ENCODE measurements at regions not wholly inside any gene's neighbourhood (a gene's known extent, or its start where the extent isn't known, plus 50 kb on each side); places are given as distances from the start of the nearest gene placed in this dataset.

DNA sequence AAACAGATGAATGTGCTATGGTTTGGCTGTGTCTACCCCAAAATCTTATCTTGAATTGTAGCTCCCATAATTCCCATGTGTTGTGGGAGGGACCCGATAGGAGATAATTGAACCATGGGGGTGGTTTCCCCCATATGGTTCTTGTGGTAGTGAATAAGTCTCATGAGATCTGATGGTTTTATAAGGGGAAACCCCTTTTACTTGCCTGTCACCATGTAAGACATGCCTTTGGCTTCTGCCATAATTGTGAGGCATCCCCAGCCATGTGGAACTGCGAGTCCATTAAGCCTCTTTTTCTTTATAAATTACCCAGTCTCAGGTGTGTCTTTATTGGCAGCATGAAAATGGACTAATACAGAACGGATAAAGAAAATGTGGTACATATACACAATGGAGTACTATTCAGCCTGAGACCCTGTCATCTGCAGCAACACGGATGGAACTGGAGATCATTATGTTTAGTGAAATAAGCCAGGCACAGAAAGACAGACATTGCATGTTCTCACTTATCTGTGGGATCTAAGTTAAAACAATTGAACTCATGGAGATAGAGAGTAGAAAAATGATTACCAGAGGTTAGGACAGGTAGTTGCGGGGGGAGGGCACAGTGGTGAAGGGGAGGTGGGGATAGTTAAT, 587.6 kb upstream of the NRP1 start:
- no peak overlapping the region for H3K4me2 ChIP-seq (ENCODE audit: extremely low read depth, insufficient read depth, low read length)
- no peak overlapping the region for H2AFZ ChIP-seq (ENCODE audit: low read length)
- DNase-seq (ENCODE audit: low read depth in 2 of 2), result no peak

DNA sequence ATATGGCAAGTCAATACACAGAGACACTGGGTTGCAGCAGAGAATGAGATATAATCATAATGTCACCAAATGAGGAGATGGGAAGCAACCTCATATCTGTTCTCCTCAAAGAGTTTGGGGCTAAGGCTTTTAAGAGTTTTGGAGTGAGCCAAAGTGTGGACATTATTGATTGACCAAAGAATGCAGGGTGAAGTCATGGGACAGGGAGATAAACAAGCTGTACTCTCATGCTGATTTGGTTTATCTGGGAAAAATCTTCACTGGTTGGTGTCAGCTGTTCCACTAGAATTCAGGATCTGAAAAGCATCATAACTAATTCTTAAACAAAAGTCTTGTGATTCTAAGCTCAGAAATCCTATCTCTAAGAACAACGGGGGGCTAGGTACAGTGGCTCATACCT, 585.9 kb upstream of the NRP1 start:
- Histone ChIP-seq H3K79me2 (ENCODE audit: control insufficient read depth, insufficient read depth, low read length) (no peaks in the 10 kb centered on the region), H3K27ac (ENCODE audit: insufficient read depth, low read length) (no peak overlapping the region), H3K9me3 (ENCODE audit: control insufficient read depth, insufficient read depth, low read depth, low read length) (no peaks in the 10 kb centered on the region), H3K9ac (ENCODE audit: insufficient read depth, low read length) (no peak overlapping the region), H4K20me1 (ENCODE audit: control insufficient read depth, extremely low read depth, insufficient read depth, low read length) (no peaks in the 10 kb centered on the region), H2AFZ (ENCODE audit: low read length) (no peak overlapping the region), H3K27me3 (ENCODE audit: control insufficient read depth, insufficient read depth, low read length) (no peaks in the 10 kb centered on the region), H3K36me3 (ENCODE audit: control insufficient read depth, insufficient read depth, low read length) (no peaks in the 10 kb centered on the region), H3K4me3 (replicated peaks in 1 of 4; ENCODE audit: control extremely low read depth in 1 of 4, insufficient read depth in 1 of 4, low read depth in 3 of 4, low read length in 4 of 4) (no peak overlapping the region), H3K4me1 (ENCODE audit: control insufficient read depth, extremely low read depth, insufficient read depth, low read length) (no peaks in the 10 kb centered on the region), H3K4me2 (ENCODE audit: extremely low read depth, insufficient read depth, low read length) (no peak overlapping the region)
- no peak for DNase-seq (ENCODE audit: low read depth in 2 of 2)
- TF ChIP-seq EZH2 (IDR thresholded peaks at IDR 0.05; ENCODE audit: low read length, missing control alignments), result no peak
- TF ChIP-seq, protein P1, sequence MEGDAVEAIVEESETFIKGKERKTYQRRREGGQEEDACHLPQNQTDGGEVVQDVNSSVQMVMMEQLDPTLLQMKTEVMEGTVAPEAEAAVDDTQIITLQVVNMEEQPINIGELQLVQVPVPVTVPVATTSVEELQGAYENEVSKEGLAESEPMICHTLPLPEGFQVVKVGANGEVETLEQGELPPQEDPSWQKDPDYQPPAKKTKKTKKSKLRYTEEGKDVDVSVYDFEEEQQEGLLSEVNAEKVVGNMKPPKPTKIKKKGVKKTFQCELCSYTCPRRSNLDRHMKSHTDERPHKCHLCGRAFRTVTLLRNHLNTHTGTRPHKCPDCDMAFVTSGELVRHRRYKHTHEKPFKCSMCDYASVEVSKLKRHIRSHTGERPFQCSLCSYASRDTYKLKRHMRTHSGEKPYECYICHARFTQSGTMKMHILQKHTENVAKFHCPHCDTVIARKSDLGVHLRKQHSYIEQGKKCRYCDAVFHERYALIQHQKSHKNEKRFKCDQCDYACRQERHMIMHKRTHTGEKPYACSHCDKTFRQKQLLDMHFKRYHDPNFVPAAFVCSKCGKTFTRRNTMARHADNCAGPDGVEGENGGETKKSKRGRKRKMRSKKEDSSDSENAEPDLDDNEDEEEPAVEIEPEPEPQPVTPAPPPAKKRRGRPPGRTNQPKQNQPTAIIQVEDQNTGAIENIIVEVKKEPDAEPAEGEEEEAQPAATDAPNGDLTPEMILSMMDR (conservative IDR thresholded peaks at IDR 0.05 in 1 of 2, IDR thresholded peaks at IDR 0.05 in 1 of 2; ENCODE audit: low read depth in 1 of 2, low read length in 2 of 2), result no peak

More for the DNA sequence above, 587.6 kb upstream of the NRP1 start:
- H3K4me3 ChIP-seq (replicated peaks in 1 of 4; ENCODE audit: control extremely low read depth in 1 of 4, insufficient read depth in 1 of 4, low read depth in 3 of 4, low read length in 4 of 4), result no peak overlapping the region
- no peak overlapping the region for H3K9ac ChIP-seq (ENCODE audit: insufficient read depth, low read length)
- TF ChIP-seq, protein P1 (conservative IDR thresholded peaks at IDR 0.05 in 1 of 2, IDR thresholded peaks at IDR 0.05 in 1 of 2; ENCODE audit: low read depth in 1 of 2, low read length in 2 of 2), result no peak
- no peak for TF ChIP-seq EZH2 (IDR thresholded peaks at IDR 0.05; ENCODE audit: low read length, missing control alignments)
- H3K27ac ChIP-seq (ENCODE audit: insufficient read depth, low read length), result no peak overlapping the region
- no peaks in the 10 kb centered on the region for H4K20me1 ChIP-seq (ENCODE audit: control insufficient read depth, extremely low read depth, insufficient read depth, low read length)
- H3K9me3 ChIP-seq (ENCODE audit: control insufficient read depth, insufficient read depth, low read depth, low read length), result no peaks in the 10 kb centered on the region
- H3K79me2 ChIP-seq (ENCODE audit: control insufficient read depth, insufficient read depth, low read length), result no peaks in the 10 kb centered on the region
- H3K36me3 ChIP-seq (ENCODE audit: control insufficient read depth, insufficient read depth, low read length), result no peaks in the 10 kb centered on the region
- H3K4me1 ChIP-seq (ENCODE audit: control insufficient read depth, extremely low read depth, insufficient read depth, low read length), result no peaks in the 10 kb centered on the region
- no peaks in the 10 kb centered on the region for H3K27me3 ChIP-seq (ENCODE audit: control insufficient read depth, insufficient read depth, low read length)

DNA sequence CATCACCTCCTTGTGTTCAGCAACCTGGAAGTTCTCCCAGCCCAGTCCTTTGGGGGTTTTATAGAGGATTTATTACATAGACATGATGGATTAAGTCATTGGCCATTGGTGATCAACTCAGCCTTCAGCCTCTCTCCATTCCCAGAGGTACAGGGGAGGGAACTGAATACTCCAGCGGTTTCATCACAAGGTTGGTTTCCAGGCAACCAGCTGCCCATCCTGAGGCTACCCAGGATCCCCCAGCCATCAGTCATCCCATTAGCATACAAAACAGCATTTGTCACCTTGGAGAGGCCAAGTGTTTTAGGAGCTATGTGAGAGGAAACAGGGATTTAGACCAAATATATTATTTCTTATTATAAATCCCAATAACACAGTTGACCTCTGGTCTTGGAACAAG, 584.8 kb upstream of the NRP1 start:
- no peaks in the 10 kb centered on the region for H3K79me2 ChIP-seq (ENCODE audit: control insufficient read depth, insufficient read depth, low read length)
- H3K9ac ChIP-seq (ENCODE audit: insufficient read depth, low read length), result no peak overlapping the region
- no peaks in the 10 kb centered on the region for H3K9me3 ChIP-seq (ENCODE audit: control insufficient read depth, insufficient read depth, low read depth, low read length)
- no peaks in the 10 kb centered on the region for H3K36me3 ChIP-seq (ENCODE audit: control insufficient read depth, insufficient read depth, low read length)
- H3K27me3 ChIP-seq (ENCODE audit: control insufficient read depth, insufficient read depth, low read length), result no peaks in the 10 kb centered on the region
- no peak for DNase-seq (ENCODE audit: low read depth in 2 of 2)
- no peak for TF ChIP-seq EZH2 (IDR thresholded peaks at IDR 0.05; ENCODE audit: low read length, missing control alignments)
- TF ChIP-seq, protein P1 (conservative IDR thresholded peaks at IDR 0.05 in 1 of 2, IDR thresholded peaks at IDR 0.05 in 1 of 2; ENCODE audit: low read depth in 1 of 2, low read length in 2 of 2), result no peak
- H2AFZ ChIP-seq (ENCODE audit: low read length), result no peak overlapping the region
- no peak overlapping the region for H3K4me2 ChIP-seq (ENCODE audit: extremely low read depth, insufficient read depth, low read length)
- no peaks in the 10 kb centered on the region for H4K20me1 ChIP-seq (ENCODE audit: control insufficient read depth, extremely low read depth, insufficient read depth, low read length)
- no peaks in the 10 kb centered on the region for H3K4me1 ChIP-seq (ENCODE audit: control insufficient read depth, extremely low read depth, insufficient read depth, low read length)
- no peak overlapping the region for H3K27ac ChIP-seq (ENCODE audit: insufficient read depth, low read length)
- no peak overlapping the region for H3K4me3 ChIP-seq (replicated peaks in 1 of 4; ENCODE audit: control extremely low read depth in 1 of 4, insufficient read depth in 1 of 4, low read depth in 3 of 4, low read length in 4 of 4)
